Medulla oblongata (tissue), 1 donor: ENCODE measurements at regions not wholly inside any gene's neighbourhood (a gene's known extent, or its start where the extent isn't known, plus 50 kb on each side); places are given as distances from the start of the nearest gene placed in this dataset.
A peak's percentile ranks its signal among the peaks of the same experiment; 100 is the strongest.
"Not testable (repeated sequence)": the region's sequence is repeated elsewhere in the genome, so short reads cannot be mapped to it uniquely, and the experiment has no call there.

ENCODE experiments used
- DNase-seq: peaks from one replicate; pipeline ENCODE4 v3.0.0-alpha.2; 2015; ENCODE audit errors: extremely low spot score

DNA sequence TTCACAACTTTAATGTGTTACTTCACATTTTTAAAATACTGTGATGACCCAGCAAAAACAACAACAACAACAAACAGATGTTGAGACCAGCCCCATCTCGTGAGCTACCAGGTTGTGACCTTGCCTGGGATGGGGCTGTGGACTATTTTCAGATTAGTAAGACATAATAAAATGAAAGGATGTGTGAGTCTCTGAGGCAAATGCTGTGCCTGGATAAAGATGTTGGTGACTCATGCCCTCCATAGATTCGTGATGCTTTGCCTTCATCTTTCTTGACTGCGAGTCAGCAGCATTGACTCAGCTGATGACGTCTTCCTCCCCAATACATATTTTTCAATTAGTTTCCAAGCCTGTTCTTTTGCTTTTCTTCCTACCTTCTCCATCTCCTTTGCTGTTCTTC is 453.0 kb upstream of the CFAP20DC start:
- DNase-seq = no peak

DNA sequence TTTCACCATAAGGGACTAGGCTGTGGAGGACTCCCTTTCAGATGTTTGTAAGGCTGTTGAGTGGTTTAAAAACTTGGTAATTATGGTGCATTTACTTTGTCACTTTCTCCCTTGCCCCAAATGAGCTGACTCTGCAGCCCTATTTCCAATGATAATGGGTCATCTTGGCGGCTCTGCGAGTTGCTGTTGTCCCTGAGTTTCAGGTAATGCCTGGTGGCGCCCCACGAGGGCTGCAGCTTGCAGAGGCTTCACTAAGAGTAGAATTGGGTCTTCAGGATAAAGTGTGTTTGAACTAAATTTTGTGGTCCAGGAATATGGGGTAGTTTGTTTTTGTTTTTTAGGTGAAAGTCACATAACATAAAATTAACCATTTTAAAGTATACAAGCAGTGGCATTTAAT is 450.1 kb upstream of the CFAP20DC start:
- no peak for DNase-seq

GRCh38 chr3:59499000-59499399 is 449.2 kb upstream of the CFAP20DC start:
- no peak for DNase-seq

GRCh38 chr3:59496250-59496649 is 446.4 kb upstream of the CFAP20DC start:
- DNase-seq = no peak

GRCh38 chr3:59494969-59495368 is 445.1 kb upstream of the CFAP20DC start:
- not testable (repeated sequence) for DNase-seq

DNA sequence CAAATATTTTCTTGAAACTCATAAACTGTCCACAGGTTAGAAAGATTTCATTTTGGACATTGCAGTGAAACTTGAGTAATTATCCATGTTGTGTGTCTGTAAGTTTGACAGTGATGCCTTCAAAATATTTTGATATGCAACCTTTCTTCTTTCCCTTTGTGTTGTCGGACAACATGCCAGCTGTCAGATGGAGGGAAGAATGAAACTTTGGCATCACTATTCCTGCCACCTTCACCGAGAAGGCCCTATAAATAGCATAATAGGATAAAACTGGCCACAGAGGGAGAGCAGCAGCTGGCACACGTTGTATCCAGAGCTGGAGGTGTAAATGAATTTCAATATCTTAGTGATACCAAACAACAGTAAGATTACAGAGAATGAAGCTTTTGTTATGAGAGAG is 436.7 kb upstream of the CFAP20DC start:
- no peak for DNase-seq

DNA sequence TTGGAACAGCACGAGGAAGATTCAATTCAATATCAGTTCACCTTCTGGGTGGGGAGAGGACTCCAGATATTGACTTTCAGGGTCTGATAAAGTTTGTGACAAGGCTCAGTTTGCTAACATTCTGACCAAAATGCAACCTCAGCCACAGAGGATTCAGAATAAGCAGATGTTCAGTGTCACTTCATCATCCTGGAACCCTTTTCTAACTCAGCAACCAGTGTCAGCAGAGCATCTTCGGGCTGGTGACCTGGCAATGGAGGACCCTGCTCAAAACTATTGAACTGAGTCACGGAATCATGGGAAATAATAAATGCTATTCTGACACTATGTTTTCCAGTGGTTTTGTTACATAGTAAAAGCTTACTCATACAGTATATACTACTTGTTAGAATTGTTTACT is 433.4 kb upstream of the CFAP20DC start:
- DNase-seq = no peak

GRCh38 chr3:59482684-59483083 is 432.9 kb upstream of the CFAP20DC start:
- no peak for DNase-seq

DNA sequence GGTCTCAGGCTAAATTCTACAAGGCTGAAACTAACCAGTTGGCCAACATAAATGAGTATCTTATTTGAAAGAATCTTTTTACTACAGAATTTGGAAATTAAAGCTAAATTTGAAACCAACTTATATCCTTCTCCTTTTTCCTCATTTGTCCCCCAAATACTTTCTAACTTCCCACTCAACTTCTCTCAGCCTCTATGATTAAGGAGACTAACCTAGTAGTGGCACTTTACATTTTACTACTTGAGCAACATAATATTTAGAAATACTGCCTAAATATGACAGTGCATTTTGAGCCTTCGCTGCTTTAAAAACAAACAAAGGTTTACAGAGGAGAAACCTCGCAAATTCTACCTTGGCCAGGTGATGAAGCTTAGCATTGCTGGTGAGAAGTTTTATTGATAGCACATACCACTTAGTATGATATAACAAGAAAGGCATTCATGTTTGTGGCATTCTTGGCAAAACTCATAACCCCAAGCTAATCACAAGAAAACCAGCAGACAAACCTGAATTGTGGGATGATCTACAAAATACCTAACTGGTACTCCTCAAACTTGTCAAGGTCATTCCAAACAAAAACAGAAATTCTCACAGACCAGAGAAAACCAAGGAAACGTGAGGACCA is 432.1 kb upstream of the CFAP20DC start:
- DNase-seq = no peak

GRCh38 chr3:59480486-59480995 is 430.7 kb upstream of the CFAP20DC start:
- DNase-seq = no peak

- DNase-seq = no peak
Measured at GRCh38 chr3:59473636-59474035, 423.8 kb upstream of the CFAP20DC start.

- no peak for DNase-seq
Measured at GRCh38 chr3:59472541-59472940, 422.7 kb upstream of the CFAP20DC start.

GRCh38 chr3:59469948-59470723 is 420.3 kb upstream of the CFAP20DC start:
- DNase-seq = no peak

DNA sequence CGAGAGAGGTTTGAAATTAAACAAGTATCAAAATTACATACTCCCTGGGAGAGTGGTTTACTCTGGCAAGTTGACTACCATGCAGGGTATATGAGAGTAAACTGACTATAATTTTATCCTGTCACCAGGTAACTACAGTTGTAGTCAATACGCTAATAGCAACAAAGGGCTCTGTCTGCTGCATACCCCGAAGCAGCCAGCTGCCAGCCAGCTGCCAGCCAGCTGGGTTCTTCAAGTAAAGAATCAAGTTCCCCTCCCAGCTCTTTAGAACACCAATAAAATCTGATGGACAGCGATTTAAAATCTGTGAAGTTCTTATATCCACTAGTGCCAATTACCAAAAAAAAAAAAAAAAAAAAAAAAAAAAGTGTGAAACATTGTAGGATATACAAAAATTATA is 417.7 kb upstream of the CFAP20DC start:
- DNase-seq = no peak

DNA sequence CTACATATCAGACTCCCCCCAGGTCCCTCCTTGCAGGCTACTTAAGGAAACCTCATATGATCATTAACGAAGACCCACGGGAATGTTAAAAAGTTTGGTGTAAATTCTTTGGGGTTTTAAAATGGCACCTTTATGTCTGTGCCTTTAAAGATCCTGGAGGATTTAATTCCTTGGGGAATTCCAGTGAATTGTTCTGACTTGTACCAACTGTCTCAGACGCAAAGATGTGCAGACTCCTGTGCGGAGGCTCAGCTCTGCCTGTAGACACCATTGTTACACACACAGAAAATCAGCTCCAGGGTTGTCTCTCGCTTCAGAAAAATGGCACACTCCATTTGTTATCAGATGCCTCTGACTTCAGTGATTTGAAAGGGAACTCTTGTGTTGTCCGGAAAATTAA is 414.4 kb upstream of the CFAP20DC start:
- DNase-seq = no peak

- no peak for DNase-seq
Measured at GRCh38 chr3:59463253-59463652, 413.4 kb upstream of the CFAP20DC start.

- no peak for DNase-seq
Measured at GRCh38 chr3:59460068-59460467, 410.2 kb upstream of the CFAP20DC start.

DNA sequence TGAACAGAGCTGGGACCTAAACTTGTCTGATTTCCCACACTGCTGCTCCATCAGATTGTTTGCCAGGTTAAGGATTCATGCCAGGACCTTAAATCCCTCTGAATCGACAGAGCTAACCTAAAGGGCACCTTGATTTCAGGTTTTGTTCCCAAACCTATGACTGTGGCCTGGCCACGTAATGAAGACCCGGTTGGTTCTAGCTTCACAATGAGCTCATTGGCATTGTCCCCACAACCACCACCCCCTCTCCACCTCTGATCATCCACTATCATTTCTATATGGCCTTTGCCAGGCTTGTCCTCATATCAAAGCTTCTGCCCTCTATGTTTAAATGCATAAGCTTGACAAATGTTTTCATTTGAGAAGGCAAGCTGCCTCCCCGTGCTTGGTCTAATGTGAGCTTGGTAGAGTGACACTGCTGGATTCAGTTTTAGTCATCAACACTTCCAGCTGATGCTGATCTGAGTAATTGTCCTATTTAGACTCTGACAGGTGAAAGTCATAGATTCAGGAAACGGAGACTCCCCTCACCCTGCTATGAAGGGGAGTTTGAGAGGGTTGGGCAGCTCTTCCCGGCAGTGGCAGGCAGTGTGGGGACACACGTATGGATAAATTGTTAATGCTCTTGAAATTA is 407.1 kb upstream of the CFAP20DC start:
- no peak for DNase-seq

GRCh38 chr3:59451800-59452746 is 402.2 kb upstream of the CFAP20DC start:
- DNase-seq = no peak

- DNase-seq = peak; percentile 2
Measured at GRCh38 chr3:59450946-59451763, 401.3 kb upstream of the CFAP20DC start.

DNA sequence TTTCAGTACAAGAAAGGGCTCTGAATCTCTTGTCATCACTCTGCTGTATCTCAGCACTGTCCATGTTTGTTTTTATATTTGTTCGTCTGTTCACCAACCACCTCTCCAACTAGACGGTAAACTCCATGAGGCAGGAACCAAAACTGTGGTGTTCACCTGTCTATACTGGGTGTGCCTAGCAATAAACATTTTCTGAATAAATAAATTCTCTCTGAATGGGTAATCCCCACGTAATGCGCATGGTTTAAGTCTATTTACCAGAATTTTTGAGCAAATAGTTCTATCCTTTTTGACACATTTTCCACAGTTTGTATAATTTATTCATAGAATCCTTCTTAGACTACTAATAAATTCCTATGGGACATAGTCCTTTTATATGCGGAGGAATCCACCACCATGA is 400.6 kb upstream of the CFAP20DC start:
- DNase-seq = no peak
